HG03108 (cell line): ENCODE measurements at regions not wholly inside any gene's neighbourhood (a gene's known extent, or its start where the extent isn't known, plus 50 kb on each side); places are given as distances from the start of the nearest gene placed in this dataset.

Source experiments
- ATAC-seq: cut with Tn5 transposase; IDR thresholded peaks from one replicate; pipeline ENCODE4 v1.9.1; 2021; ENCODE audit warnings: moderate library complexity; ENCODE audit not compliant: unreplicated experiment

GRCh38 chr14:98960617-98961013 is 311.4 kb downstream of the BCL11B start:
- ATAC-seq, result no peak

GRCh38 chr14:98961191-98961590 is 310.8 kb downstream of the BCL11B start:
- ATAC-seq, result no peak

GRCh38 chr14:98962118-98962517 is 309.9 kb downstream of the BCL11B start:
- ATAC-seq, result no peak

- no peak for ATAC-seq
Measured at GRCh38 chr14:98963610-98964009, 308.4 kb downstream of the BCL11B start.

GRCh38 chr14:98964171-98964570 is 307.8 kb downstream of the BCL11B start:
- no peak for ATAC-seq

- no peak for ATAC-seq
Measured at GRCh38 chr14:98965076-98965475, 306.9 kb downstream of the BCL11B start.

- no peak for ATAC-seq
Measured at GRCh38 chr14:98966016-98966415, 306.0 kb downstream of the BCL11B start.

- ATAC-seq, result no peak
Measured at GRCh38 chr14:98966475-98967162, 305.4 kb downstream of the BCL11B start.

- ATAC-seq, result no peak
Measured at GRCh38 chr14:98974113-98974512, 297.9 kb downstream of the BCL11B start.

GRCh38 chr14:98976271-98976670 is 295.7 kb downstream of the BCL11B start:
- ATAC-seq, result no peak

GRCh38 chr14:98977451-98977850 is 294.5 kb downstream of the BCL11B start:
- ATAC-seq, result no peak

GRCh38 chr14:98982986-98983385 is 289.0 kb downstream of the BCL11B start:
- no peak for ATAC-seq

- no peak for ATAC-seq
Measured at GRCh38 chr14:98984027-98984718, 287.8 kb downstream of the BCL11B start.

GRCh38 chr14:98984719-98985041 is 287.3 kb downstream of the BCL11B start:
- no peak for ATAC-seq

GRCh38 chr14:98993818-98994217 is 278.2 kb downstream of the BCL11B start:
- ATAC-seq, result no peak

GRCh38 chr14:98994561-98994960 is 277.4 kb downstream of the BCL11B start:
- no peak for ATAC-seq

GRCh38 chr14:98997526-98998205 is 274.3 kb downstream of the BCL11B start:
- no peak for ATAC-seq

GRCh38 chr14:98999345-98999744 is 272.7 kb downstream of the BCL11B start:
- ATAC-seq, result no peak

GRCh38 chr14:98999901-99000300 is 272.1 kb downstream of the BCL11B start:
- ATAC-seq, result no peak

- no peak for ATAC-seq
Measured at GRCh38 chr14:99001241-99001640, 270.8 kb downstream of the BCL11B start.

GRCh38 chr14:99003646-99004045 is 268.4 kb downstream of the BCL11B start:
- ATAC-seq, result no peak

GRCh38 chr14:99004112-99004511 is 267.9 kb downstream of the BCL11B start:
- no peak for ATAC-seq
